ENCODE measurements at regions not wholly inside any gene's neighbourhood (a gene's known extent, or its start where the extent isn't known, plus 50 kb on each side); places are given as distances from the start of the nearest gene placed in this dataset.

GRCh38 chr9:2359891-2360471 lies 261.6 kb upstream of the VLDLR start:
- Histone ChIP-seq H3K27ac (ENCODE audit: low read length) (no peak overlapping the region), H3K4me1 (ENCODE audit: control insufficient read depth, insufficient read depth, low read length) (no peaks in the 10 kb centered on the region), H3K4me3 (ENCODE audit: low read depth in 2 of 2, low read length in 2 of 2) (no peak overlapping the region), H3K9me3 (ENCODE audit: control insufficient read depth, insufficient read depth, low read depth, low read length) (no peaks in the 10 kb centered on the region), H3K36me3 (ENCODE audit: control insufficient read depth, insufficient read depth, low read length) (no peaks in the 10 kb centered on the region), H3K27me3 (ENCODE audit: control insufficient read depth, insufficient read depth, low read length) (no peaks in the 10 kb centered on the region)
- intact Hi-C loops (cut with micrococcal nuclease; ENCODE audit: unreplicated experiment) (no loop called here), in situ Hi-C loops (cut with HindIII; ENCODE audit: low pct_unique_long_range_greater_than_20kb, low sequenced_read_pairs) (no loop called here)
- CTCF ChIA-PET = no interaction called here
- BruUV-seq (replicated peaks) = no TSS peak
- POLR2A ChIA-PET = no interaction called here
- TF ChIP-seq, protein P1, sequence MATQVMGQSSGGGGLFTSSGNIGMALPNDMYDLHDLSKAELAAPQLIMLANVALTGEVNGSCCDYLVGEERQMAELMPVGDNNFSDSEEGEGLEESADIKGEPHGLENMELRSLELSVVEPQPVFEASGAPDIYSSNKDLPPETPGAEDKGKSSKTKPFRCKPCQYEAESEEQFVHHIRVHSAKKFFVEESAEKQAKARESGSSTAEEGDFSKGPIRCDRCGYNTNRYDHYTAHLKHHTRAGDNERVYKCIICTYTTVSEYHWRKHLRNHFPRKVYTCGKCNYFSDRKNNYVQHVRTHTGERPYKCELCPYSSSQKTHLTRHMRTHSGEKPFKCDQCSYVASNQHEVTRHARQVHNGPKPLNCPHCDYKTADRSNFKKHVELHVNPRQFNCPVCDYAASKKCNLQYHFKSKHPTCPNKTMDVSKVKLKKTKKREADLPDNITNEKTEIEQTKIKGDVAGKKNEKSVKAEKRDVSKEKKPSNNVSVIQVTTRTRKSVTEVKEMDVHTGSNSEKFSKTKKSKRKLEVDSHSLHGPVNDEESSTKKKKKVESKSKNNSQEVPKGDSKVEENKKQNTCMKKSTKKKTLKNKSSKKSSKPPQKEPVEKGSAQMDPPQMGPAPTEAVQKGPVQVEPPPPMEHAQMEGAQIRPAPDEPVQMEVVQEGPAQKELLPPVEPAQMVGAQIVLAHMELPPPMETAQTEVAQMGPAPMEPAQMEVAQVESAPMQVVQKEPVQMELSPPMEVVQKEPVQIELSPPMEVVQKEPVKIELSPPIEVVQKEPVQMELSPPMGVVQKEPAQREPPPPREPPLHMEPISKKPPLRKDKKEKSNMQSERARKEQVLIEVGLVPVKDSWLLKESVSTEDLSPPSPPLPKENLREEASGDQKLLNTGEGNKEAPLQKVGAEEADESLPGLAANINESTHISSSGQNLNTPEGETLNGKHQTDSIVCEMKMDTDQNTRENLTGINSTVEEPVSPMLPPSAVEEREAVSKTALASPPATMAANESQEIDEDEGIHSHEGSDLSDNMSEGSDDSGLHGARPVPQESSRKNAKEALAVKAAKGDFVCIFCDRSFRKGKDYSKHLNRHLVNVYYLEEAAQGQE (IDR thresholded peaks at IDR 0.05; ENCODE audit: insufficient read depth in 1 of 2, low read depth in 2 of 2, low read length in 1 of 2) = no peak
- TF ChIP-seq POLR2AphosphoS5 (IDR thresholded peaks at IDR 0.05; ENCODE audit: low read depth, low read length) (no peak), SIN3A (IDR thresholded peaks at IDR 0.05; ENCODE audit: borderline replicate concordance, insufficient read depth, low read depth, low read length) (no peak), TCF7L2 (IDR thresholded peaks at IDR 0.05; ENCODE audit: low read depth, low read length) (no peak)
- TF ChIP-seq, protein P2, sequence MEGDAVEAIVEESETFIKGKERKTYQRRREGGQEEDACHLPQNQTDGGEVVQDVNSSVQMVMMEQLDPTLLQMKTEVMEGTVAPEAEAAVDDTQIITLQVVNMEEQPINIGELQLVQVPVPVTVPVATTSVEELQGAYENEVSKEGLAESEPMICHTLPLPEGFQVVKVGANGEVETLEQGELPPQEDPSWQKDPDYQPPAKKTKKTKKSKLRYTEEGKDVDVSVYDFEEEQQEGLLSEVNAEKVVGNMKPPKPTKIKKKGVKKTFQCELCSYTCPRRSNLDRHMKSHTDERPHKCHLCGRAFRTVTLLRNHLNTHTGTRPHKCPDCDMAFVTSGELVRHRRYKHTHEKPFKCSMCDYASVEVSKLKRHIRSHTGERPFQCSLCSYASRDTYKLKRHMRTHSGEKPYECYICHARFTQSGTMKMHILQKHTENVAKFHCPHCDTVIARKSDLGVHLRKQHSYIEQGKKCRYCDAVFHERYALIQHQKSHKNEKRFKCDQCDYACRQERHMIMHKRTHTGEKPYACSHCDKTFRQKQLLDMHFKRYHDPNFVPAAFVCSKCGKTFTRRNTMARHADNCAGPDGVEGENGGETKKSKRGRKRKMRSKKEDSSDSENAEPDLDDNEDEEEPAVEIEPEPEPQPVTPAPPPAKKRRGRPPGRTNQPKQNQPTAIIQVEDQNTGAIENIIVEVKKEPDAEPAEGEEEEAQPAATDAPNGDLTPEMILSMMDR (IDR thresholded peaks at IDR 0.05) = no peak
- ATAC-seq = no peak
- DNase-seq (ENCODE audit: low read depth, low spot score) = no peak

- Histone ChIP-seq H3K4me1 (ENCODE audit: control insufficient read depth, insufficient read depth, low read length) (no peaks in the 10 kb centered on the region), H3K27me3 (ENCODE audit: control insufficient read depth, insufficient read depth, low read length) (no peaks in the 10 kb centered on the region), H3K36me3 (ENCODE audit: control insufficient read depth, insufficient read depth, low read length) (no peaks in the 10 kb centered on the region), H3K27ac (ENCODE audit: low read length) (no peak overlapping the region), H3K4me3 (ENCODE audit: low read depth in 2 of 2, low read length in 2 of 2) (no peak overlapping the region), H3K9me3 (ENCODE audit: control insufficient read depth, insufficient read depth, low read depth, low read length) (no peaks in the 10 kb centered on the region)
- ChIA-PET CTCF (no interaction called here), POLR2A (no interaction called here)
- TF ChIP-seq TCF7L2 (IDR thresholded peaks at IDR 0.05; ENCODE audit: low read depth, low read length) (no peak), SIN3A (IDR thresholded peaks at IDR 0.05; ENCODE audit: borderline replicate concordance, insufficient read depth, low read depth, low read length) (no peak), POLR2AphosphoS5 (IDR thresholded peaks at IDR 0.05; ENCODE audit: low read depth, low read length) (no peak)
- TF ChIP-seq, protein P1 (IDR thresholded peaks at IDR 0.05; ENCODE audit: insufficient read depth in 1 of 2, low read depth in 2 of 2, low read length in 1 of 2) = no peak
- TF ChIP-seq, protein P2 (IDR thresholded peaks at IDR 0.05) = no peak
- DNase-seq (ENCODE audit: low read depth, low spot score) (no peak), ATAC-seq (no peak)
- intact Hi-C loops (cut with micrococcal nuclease; ENCODE audit: unreplicated experiment) = no loop called here
- no TSS peak for BruUV-seq (replicated peaks)
- in situ Hi-C loops (cut with HindIII; ENCODE audit: low pct_unique_long_range_greater_than_20kb, low sequenced_read_pairs) = no loop called here
Observed at GRCh38 chr9:2362150-2362549, 259.4 kb upstream of the VLDLR start.

Measured in Panc1 (cell line).